Fibroblast of lung (primary cell): ENCODE measurements at regions not wholly inside any gene's neighbourhood (a gene's known extent, or its start where the extent isn't known, plus 50 kb on each side); places are given as distances from the start of the nearest gene placed in this dataset.
A peak's percentile ranks its signal among the peaks of the same experiment; 100 is the strongest.

Experiments
- DNase-seq, 2 donors: peaks; one replicate each; pipeline versions ENCODE4 v3.0.0 to v3.0.0-alpha.2; 2010; ENCODE audit warnings: low read depth in 2 of 2
- H2AFZ ChIP-seq: 2 replicates; pipeline ENCODE4 v1.5.1; 2012; ENCODE audit warnings: low read length, control low read depth, inconsistent platforms
- H3K27ac ChIP-seq: 2 replicates; pipeline ENCODE4 v1.5.1; 2011; ENCODE audit warnings: low read length, control low read depth; ENCODE audit not compliant: insufficient read depth
- H3K27me3 ChIP-seq: 2 replicates; pipeline ENCODE4 v1.5.1; 2011; ENCODE audit warnings: mild to moderate bottlenecking, low read length; ENCODE audit not compliant: control insufficient read depth, insufficient read depth
- H3K36me3 ChIP-seq: 2 replicates; pipeline ENCODE4 v1.5.1; 2011; ENCODE audit warnings: low read length; ENCODE audit not compliant: control insufficient read depth, insufficient read depth
- H3K4me1 ChIP-seq: 2 replicates; pipeline ENCODE4 v1.5.1; 2011; ENCODE audit warnings: low read length; ENCODE audit not compliant: control insufficient read depth, insufficient read depth; ENCODE audit errors: extremely low read depth
- H3K4me2 ChIP-seq: 2 replicates; pipeline ENCODE4 v1.5.1; 2011; ENCODE audit warnings: low read length, control low read depth; ENCODE audit not compliant: insufficient read depth; ENCODE audit errors: extremely low read depth
- H3K4me3 ChIP-seq, 4 experiments: fragments of 200-600 bp in 1 of 4; sonication (generic) in 1 of 4; replicated peaks in 1 of 4; 2 replicates each; pipeline ENCODE4 v1.5.1; 2011 to 2016; ENCODE audit warnings: low read length in 4 of 4, low read depth in 3 of 4, mild to moderate bottlenecking in 3 of 4, control low read depth in 2 of 4, inconsistent platforms in 1 of 4, mixed read lengths in 1 of 4; ENCODE audit not compliant: insufficient read depth in 1 of 4; ENCODE audit errors: control extremely low read depth in 1 of 4
- H3K79me2 ChIP-seq: 2 replicates; pipeline ENCODE4 v1.5.1; 2012; ENCODE audit warnings: mild to moderate bottlenecking, low read length, inconsistent platforms; ENCODE audit not compliant: control insufficient read depth, insufficient read depth
- H3K9ac ChIP-seq: 2 replicates; pipeline ENCODE4 v1.5.1; 2011; ENCODE audit warnings: mild to moderate bottlenecking, low read length, control low read depth; ENCODE audit not compliant: insufficient read depth
- H3K9me3 ChIP-seq: 2 replicates; pipeline ENCODE4 v1.5.1; 2012; ENCODE audit warnings: low read depth, low read length; ENCODE audit not compliant: control insufficient read depth, insufficient read depth
- H4K20me1 ChIP-seq: 2 replicates; pipeline ENCODE4 v1.5.1; 2011; ENCODE audit warnings: low read length; ENCODE audit not compliant: control insufficient read depth, insufficient read depth; ENCODE audit errors: extremely low read depth
- CTCF ChIP-seq, 2 donors: IDR thresholded peaks in 1 of 2; conservative IDR thresholded peaks in 1 of 2; 1 replicate in 1 of 2; 2 replicates in 1 of 2; pipeline ENCODE4 v1.5.1; 2011 to 2012; ENCODE audit warnings: low read length in 2 of 2, control low read depth in 1 of 2, inconsistent platforms in 1 of 2, low read depth in 1 of 2, mild to moderate bottlenecking in 1 of 2
- EZH2 ChIP-seq: IDR thresholded peaks from 2 replicates; pipeline ENCODE4 v1.5.1; 2012; ENCODE audit warnings: low read length, control low read depth, mild to moderate bottlenecking; ENCODE audit errors: missing control alignments

GRCh38 chr1:220370041-220370700, 97.9 kb upstream of the RAB3GAP2 start:
- peak; percentile 86 to 95 for DNase-seq
- Histone ChIP-seq H3K4me3 (no peak overlapping the region), H3K27ac (peak overlapping the region; percentile 59), H3K9ac (no peak overlapping the region), H4K20me1 (no peaks in the 10 kb centered on the region), H3K9me3 (no peaks in the 10 kb centered on the region), H3K27me3 (no peaks in the 10 kb centered on the region), H3K79me2 (no peaks in the 10 kb centered on the region), H3K36me3 (no peaks in the 10 kb centered on the region), H3K4me2 (peak overlapping the region; percentile 4), H3K4me1 (peaks cover 5% of the 10 kb centered on the region), H2AFZ (no peak overlapping the region)
- TF ChIP-seq CTCF (conservative IDR thresholded peaks at IDR 0.05 in 1 of 2, IDR thresholded peaks at IDR 0.05 in 1 of 2; ENCODE audit: low read depth in 1 of 2, low read length in 2 of 2) = no peak
- TF ChIP-seq EZH2 = no peak

GRCh38 chr1:220369511-220369910, 97.3 kb upstream of the RAB3GAP2 start:
- no peak overlapping the region for H3K4me3 ChIP-seq
- TF ChIP-seq EZH2 = no peak
- TF ChIP-seq CTCF (conservative IDR thresholded peaks at IDR 0.05 in 1 of 2, IDR thresholded peaks at IDR 0.05 in 1 of 2; ENCODE audit: low read depth in 1 of 2, low read length in 2 of 2) = no peak
- no peak overlapping the region for H3K4me2 ChIP-seq
- no peaks in the 10 kb centered on the region for H3K9me3 ChIP-seq
- no peak overlapping the region for H3K27ac ChIP-seq
- DNase-seq = no peak
- H3K79me2 ChIP-seq = no peaks in the 10 kb centered on the region
- H3K27me3 ChIP-seq = no peaks in the 10 kb centered on the region
- H2AFZ ChIP-seq = no peak overlapping the region
- H3K4me1 ChIP-seq = peaks cover 5% of the 10 kb centered on the region
- no peaks in the 10 kb centered on the region for H4K20me1 ChIP-seq
- H3K36me3 ChIP-seq = no peaks in the 10 kb centered on the region
- no peak overlapping the region for H3K9ac ChIP-seq

- Histone ChIP-seq H3K27me3 (no peaks in the 10 kb centered on the region), H3K9me3 (no peaks in the 10 kb centered on the region), H3K9ac (no peak overlapping the region), H3K79me2 (no peaks in the 10 kb centered on the region), H3K27ac (no peak overlapping the region), H4K20me1 (no peaks in the 10 kb centered on the region), H3K4me3 (no peak overlapping the region), H3K4me1 (peaks cover 5% of the 10 kb centered on the region), H2AFZ (no peak overlapping the region), H3K36me3 (no peaks in the 10 kb centered on the region), H3K4me2 (no peak overlapping the region)
- DNase-seq = peak; percentile 36 to 72
- TF ChIP-seq CTCF (conservative IDR thresholded peaks at IDR 0.05 in 1 of 2, IDR thresholded peaks at IDR 0.05 in 1 of 2; ENCODE audit: low read depth in 1 of 2, low read length in 2 of 2) = no peak
- no peak for TF ChIP-seq EZH2
Measured at GRCh38 chr1:220368352-220369265, 96.4 kb upstream of the RAB3GAP2 start.
